HAP-1 (cell line): ENCODE measurements at regions not wholly inside any gene's neighbourhood (a gene's known extent, or its start where the extent isn't known, plus 50 kb on each side); places are given as distances from the start of the nearest gene placed in this dataset.

Experiments
- DNase-seq, 2 experiments: peaks; one replicate each; pipeline ENCODE4 v3.0.0-alpha.2; 2016 to 2020; ENCODE audit warnings: low spot score in 2 of 2
- H3K27me3 ChIP-seq: fragments of 250-450 bp; sonication (Bioruptor Pico); 2 replicates; pipeline ENCODE4 v1.5.1; 2020; ENCODE audit warnings: low read depth, mild to moderate bottlenecking, moderate library complexity
- H3K36me3 ChIP-seq: fragments of 250-450 bp; sonication (Bioruptor Pico); replicated peaks from 2 replicates; pipeline ENCODE4 v1.5.1; 2020; ENCODE audit warnings: mild to moderate bottlenecking
- H3K4me1 ChIP-seq: fragments of 250-450 bp; sonication (Bioruptor Pico); 2 replicates; pipeline ENCODE4 v1.5.1; 2020; ENCODE audit warnings: mild to moderate bottlenecking
- H3K4me3 ChIP-seq: fragments of 250-450 bp; sonication (Bioruptor Pico); 2 replicates; pipeline ENCODE4 v1.5.1; 2020; ENCODE audit warnings: mild to moderate bottlenecking, moderate library complexity
- H3K9me3 ChIP-seq: fragments of 250-450 bp; sonication (Bioruptor Pico); 2 replicates; pipeline ENCODE4 v1.5.1; 2020; ENCODE audit warnings: mild to moderate bottlenecking, moderate library complexity
- in situ Hi-C: fragments of 300-500 bp; cut with MboI; formaldehyde crosslinking; loops from 3 replicates; pipeline ENCODE4 v1.14.3; 2020; ENCODE audit warnings: low sequenced_read_pairs, inconsistent platforms, mixed read lengths

DNA sequence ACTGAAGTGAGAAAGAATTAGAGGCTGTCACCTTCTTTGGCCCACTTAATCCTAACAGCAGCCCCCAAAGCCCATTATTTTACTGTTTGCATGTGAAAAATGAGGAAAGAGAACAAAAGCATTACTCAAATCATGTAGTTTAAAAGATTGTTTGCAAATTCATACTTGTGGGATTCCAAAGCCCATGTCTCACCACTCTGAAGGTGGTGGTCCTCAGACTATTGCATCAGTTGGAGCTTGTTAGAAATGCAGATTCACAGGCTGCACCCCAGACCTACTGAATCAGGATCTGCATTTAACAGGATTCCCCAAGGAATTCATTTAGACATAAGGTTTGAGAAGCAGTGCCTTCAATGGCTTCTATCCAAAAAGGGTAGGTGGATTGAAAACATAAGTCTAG lies 93.7 kb upstream of the PDE1C start:
- no peak for DNase-seq
- Histone ChIP-seq H3K4me3 (no peak overlapping the region), H3K4me1 (no peaks in the 10 kb centered on the region), H3K9me3 (no peaks in the 10 kb centered on the region), H3K36me3 (no peaks in the 10 kb centered on the region), H3K27me3 (no peaks in the 10 kb centered on the region)
- in situ Hi-C loops, result no loop called here

DNA sequence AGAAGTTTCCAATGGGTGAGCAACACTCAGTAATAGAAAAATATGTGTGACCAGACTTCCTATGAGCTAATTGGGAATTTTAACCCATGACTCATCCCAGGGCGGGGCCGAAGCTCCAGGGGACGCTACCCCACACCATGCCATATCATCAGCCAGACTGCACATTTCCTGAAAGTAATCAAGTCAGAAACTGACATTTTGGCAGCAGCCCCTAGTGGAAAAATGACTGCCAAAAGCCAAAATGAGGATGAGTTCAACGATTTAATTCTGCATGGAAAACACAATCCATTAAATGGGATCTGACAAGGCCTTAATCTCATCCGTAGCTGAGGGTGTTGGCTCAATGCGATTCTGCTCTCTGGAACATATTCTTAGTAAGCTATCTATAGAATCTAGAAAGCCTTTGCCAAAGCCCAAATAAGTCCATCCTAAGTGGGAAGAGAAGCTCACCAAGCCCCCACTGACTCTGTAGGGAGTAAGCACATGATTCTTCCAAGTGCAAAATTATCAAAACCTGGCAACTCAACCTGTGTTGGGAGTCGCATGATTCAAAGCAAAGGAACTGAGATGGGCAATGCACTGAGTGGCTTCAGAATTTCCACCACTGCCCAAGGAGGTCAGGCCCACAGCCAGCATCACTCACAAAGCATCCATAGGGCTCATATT lies 93.1 kb upstream of the PDE1C start:
- no peaks in the 10 kb centered on the region for H3K36me3 ChIP-seq
- H3K27me3 ChIP-seq, result no peaks in the 10 kb centered on the region
- in situ Hi-C loops, result no loop called here
- no peaks in the 10 kb centered on the region for H3K9me3 ChIP-seq
- no peak overlapping the region for H3K4me3 ChIP-seq
- no peak for DNase-seq
- H3K4me1 ChIP-seq, result no peaks in the 10 kb centered on the region

DNA sequence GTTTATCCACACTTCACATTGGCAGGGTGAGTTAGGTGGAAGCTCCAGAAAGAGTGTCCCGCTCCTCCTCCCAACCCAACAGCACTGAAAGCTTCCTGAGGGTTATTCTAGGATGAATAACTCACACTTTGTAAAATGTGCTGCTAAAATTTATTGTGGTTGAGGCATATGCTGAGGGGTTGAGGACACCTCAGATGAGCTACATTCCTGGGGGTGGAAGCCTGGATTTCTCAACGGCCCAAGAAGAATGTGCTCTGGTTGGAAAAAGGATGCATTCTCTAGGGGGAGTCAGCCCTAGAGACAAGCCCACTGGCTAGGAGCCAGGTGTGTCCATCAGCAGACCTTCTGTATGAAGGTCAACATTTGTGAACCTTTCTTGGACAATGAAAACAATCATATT lies 91.5 kb upstream of the PDE1C start:
- H3K4me1 ChIP-seq, result no peaks in the 10 kb centered on the region
- H3K27me3 ChIP-seq, result no peaks in the 10 kb centered on the region
- DNase-seq, result no peak
- H3K9me3 ChIP-seq, result no peaks in the 10 kb centered on the region
- no peak overlapping the region for H3K4me3 ChIP-seq
- in situ Hi-C loops, result no loop called here
- no peaks in the 10 kb centered on the region for H3K36me3 ChIP-seq

DNA sequence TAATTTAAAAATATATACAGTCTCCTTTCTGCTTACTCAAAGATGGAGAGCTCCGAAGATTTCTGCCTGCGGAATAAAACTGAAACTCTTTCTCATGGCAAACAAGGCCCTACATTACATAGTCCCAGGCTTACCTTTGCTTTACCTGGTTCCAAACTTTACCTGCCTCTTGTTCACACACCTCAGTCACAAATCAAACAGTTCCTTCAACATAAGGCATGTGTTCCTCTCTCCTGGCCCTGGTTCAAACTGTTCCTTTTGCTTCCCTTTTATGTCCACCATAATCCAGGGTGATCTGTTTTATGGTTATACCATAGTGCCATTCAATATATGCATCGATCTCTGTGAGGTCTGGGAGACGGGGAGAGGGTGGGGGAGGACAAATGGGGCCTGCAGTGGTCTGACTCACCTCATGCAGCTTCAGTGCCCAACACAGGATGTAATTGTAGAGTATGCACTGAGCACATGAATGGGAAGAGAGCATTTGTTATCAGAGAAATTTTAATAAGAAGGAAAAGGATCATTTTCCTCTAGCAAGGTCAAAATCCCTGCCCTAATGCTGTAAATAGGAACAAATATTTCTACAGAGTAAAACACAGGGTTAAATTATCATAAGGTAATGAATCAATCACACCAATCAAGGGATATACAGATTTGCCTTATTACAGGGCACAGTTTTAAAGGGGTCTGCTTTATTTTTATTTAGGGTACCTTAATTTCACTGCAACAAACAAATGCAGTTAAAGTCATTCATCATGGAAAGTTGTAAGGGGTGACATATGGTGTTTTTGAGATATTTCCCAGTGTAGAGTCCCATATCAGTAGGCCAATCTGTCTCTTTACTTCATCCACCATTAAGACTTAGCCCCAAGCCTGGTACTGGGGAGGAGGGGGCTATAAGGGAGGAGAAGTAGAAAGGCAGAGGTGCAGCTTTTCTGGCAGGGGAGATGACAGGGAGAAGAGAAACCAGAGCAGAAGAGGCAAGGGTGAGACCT lies 88.8 kb upstream of the PDE1C start:
- in situ Hi-C loops, result no loop called here
- no peak overlapping the region for H3K4me3 ChIP-seq
- no peaks in the 10 kb centered on the region for H3K9me3 ChIP-seq
- no peaks in the 10 kb centered on the region for H3K27me3 ChIP-seq
- DNase-seq, result no peak
- H3K36me3 ChIP-seq, result no peaks in the 10 kb centered on the region
- H3K4me1 ChIP-seq, result no peaks in the 10 kb centered on the region

DNA sequence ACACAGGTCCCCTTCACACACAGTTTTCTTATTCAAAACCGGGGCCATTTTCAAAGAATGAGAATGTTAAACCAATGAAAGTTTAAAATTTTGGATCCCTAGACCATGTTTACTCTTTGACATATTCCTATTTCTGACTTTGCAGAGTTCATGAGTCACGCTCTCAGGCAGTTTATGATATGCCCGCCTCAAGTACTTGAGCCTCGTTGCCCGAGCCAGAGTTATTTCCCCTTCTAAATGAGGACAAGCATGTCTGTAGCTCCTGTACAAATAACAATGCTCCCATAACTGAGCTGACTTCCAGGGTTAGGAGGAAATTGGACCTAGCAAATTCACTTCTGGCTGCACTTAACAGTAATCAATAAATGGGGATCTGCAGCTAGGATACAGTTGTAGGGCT lies 87.9 kb upstream of the PDE1C start:
- Histone ChIP-seq H3K9me3 (no peaks in the 10 kb centered on the region), H3K4me3 (no peak overlapping the region), H3K36me3 (no peaks in the 10 kb centered on the region), H3K4me1 (no peaks in the 10 kb centered on the region), H3K27me3 (no peaks in the 10 kb centered on the region)
- DNase-seq, result no peak
- in situ Hi-C loops, result no loop called here

DNA sequence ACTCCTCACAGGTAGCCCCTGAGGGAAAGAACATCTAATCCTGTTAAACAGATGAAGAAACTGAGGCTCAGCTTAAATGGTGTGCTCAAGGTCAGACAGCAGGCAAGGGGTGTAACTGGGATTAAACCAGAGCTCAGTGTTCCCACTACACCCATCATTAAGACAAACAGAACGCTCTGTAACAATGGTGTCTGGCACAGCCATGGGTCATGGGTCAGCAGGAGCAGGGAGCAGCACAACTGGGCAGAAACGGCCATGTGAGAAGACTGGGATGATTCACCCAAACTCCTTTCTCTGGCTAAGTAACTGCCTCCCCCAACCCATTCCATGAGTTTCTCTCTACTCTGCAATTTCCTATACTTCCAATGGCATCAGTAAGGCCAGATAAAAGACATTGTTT lies 85.5 kb upstream of the PDE1C start:
- no peaks in the 10 kb centered on the region for H3K9me3 ChIP-seq
- DNase-seq, result no peak
- in situ Hi-C loops, result no loop called here
- H3K36me3 ChIP-seq, result no peaks in the 10 kb centered on the region
- no peak overlapping the region for H3K4me3 ChIP-seq
- no peaks in the 10 kb centered on the region for H3K4me1 ChIP-seq
- no peaks in the 10 kb centered on the region for H3K27me3 ChIP-seq

DNA sequence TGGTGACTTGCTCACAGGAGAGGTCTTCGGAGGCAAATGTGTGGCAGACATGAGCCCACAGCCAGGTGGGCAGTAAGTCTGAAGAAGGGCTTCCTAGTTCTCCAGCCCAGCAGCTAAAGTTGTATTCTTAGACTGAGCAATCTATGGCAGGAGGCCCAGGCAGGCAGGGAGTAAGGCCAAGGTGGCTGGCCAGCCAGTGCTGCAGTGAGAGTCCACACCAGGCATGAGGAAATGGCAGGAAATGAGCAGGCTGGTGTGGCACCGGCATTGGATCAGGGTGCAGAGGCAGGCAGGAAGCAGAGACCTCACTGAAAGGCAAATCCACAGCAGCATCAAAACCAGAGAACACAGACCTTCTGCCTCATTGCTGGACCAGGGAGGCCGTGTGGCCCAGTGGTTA lies 84.6 kb upstream of the PDE1C start:
- DNase-seq, result no peak
- in situ Hi-C loops, result no loop called here
- Histone ChIP-seq H3K9me3 (no peaks in the 10 kb centered on the region), H3K27me3 (no peaks in the 10 kb centered on the region), H3K4me3 (no peak overlapping the region), H3K4me1 (no peaks in the 10 kb centered on the region), H3K36me3 (no peaks in the 10 kb centered on the region)

DNA sequence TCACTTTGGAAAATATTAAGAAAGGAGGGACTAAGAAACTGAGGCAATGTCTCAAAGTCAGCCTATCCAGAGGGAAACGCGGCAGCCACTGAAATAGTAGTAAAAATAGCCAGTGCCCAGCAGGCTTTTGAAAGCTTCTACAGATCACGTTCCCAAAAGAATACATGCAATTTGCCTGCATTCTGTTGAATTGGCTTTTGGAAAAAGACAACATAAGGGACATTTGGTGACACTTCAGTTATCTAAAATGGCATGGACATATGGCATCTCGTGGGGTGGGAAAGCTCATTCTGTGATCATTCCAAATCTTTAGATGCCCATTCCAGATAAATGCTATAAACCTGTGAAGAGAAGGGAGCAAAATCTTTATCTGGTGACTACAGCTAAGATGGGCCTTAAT lies 82.8 kb upstream of the PDE1C start:
- Histone ChIP-seq H3K4me1 (no peaks in the 10 kb centered on the region), H3K4me3 (no peak overlapping the region), H3K9me3 (no peaks in the 10 kb centered on the region), H3K36me3 (no peaks in the 10 kb centered on the region), H3K27me3 (no peaks in the 10 kb centered on the region)
- no peak for DNase-seq
- in situ Hi-C loops, result no loop called here

DNA sequence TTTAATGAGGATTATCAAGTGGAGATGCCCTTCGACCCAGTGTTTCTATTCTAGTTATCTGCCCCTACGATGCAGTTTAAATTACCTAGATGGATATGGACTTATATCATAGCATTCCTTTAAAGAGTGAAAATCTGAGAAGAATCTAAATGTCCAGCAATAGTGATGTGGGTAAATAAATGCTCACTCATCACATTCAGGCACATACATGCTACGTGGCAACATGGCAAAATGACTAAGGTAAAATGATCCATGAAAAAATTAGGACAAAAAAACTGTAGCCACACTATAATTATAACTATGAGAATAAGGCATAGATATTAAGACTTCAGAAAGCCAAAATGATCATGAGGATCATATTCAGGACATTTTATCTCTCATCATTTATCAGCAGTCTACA lies 82.4 kb upstream of the PDE1C start:
- DNase-seq, result no peak
- H3K4me3 ChIP-seq, result no peak overlapping the region
- H3K27me3 ChIP-seq, result no peaks in the 10 kb centered on the region
- no peaks in the 10 kb centered on the region for H3K4me1 ChIP-seq
- H3K36me3 ChIP-seq, result no peaks in the 10 kb centered on the region
- no peaks in the 10 kb centered on the region for H3K9me3 ChIP-seq
- in situ Hi-C loops, result no loop called here

DNA sequence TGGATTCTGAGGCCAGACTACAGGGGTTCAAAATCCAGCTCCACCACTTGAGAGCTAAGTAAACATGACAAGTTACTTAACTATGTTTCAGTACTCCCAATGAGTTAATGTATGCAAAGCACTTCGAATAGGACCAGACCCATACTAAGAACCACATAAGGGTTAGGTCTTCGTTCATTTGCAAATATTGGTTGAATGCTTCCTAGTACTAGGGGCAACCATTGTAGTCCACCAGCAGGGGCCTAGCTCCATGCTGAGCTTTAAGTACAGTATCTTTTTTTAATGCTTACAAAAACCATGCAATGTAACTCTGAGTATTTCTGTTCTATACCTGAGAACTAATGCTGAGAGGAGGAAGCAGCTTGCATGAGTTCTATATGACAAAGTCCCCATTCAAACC lies 80.4 kb upstream of the PDE1C start:
- Histone ChIP-seq H3K4me1 (no peaks in the 10 kb centered on the region), H3K27me3 (no peaks in the 10 kb centered on the region), H3K4me3 (no peak overlapping the region), H3K36me3 (no peaks in the 10 kb centered on the region), H3K9me3 (no peaks in the 10 kb centered on the region)
- DNase-seq, result no peak
- in situ Hi-C loops, result no loop called here

DNA sequence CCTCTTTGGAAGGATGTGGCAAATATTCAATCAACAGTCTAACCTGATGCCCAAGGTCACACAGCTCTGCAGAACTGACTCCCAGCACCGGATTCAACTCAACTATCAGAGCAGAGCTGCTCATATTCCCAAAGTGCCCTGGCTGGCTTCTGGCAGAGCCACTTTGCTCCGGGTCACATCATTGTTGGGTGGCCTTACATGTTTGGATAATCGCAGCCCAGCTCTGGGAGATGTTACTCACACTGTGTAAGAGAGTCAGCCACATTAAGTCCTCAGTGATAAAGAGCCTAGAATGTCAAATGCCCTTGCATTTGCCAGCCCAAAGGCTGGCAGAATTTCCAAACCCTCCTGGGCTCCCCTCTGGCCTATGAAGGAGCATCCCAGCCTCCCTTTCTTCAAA lies 79.8 kb upstream of the PDE1C start:
- no peak for DNase-seq
- Histone ChIP-seq H3K4me3 (no peak overlapping the region), H3K27me3 (no peaks in the 10 kb centered on the region), H3K9me3 (no peaks in the 10 kb centered on the region), H3K36me3 (no peaks in the 10 kb centered on the region), H3K4me1 (no peaks in the 10 kb centered on the region)
- in situ Hi-C loops, result no loop called here

DNA sequence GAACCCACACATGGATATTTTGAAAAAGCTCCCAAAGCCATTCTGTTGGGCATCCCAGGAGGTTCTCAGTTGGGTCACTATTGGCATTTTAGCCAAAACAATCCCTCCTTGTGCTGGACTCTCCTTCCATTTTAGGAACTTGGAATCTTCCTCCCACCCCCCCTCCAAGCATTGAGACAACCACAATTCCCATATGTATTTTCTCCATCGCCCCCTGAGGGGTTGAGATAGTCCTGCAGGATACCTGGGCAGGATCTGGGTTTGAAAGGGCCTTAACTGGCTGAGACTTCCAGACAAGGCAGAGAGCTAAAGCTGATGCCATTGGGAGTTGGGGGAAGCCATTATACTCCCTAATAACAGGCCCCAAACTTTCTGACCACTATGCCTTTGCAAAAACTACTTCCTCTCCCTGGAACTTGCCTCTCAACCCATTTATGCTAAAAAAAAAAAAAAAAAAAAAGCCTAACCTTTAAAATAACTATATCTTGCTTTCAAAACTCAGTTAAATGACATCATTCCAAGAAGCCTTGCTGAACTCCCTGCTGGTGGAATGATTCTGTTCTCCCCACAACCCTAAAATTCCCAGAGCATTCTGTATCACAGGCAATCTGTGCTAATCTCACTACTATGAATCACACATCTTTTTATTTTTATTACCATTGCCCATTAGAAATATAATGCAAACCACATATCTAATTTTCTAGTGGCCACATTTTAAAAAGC lies 77.5 kb upstream of the PDE1C start:
- no peaks in the 10 kb centered on the region for H3K36me3 ChIP-seq
- H3K27me3 ChIP-seq, result no peaks in the 10 kb centered on the region
- no peaks in the 10 kb centered on the region for H3K4me1 ChIP-seq
- in situ Hi-C loops, result no loop called here
- no peaks in the 10 kb centered on the region for H3K9me3 ChIP-seq
- DNase-seq, result no peak
- no peak overlapping the region for H3K4me3 ChIP-seq

DNA sequence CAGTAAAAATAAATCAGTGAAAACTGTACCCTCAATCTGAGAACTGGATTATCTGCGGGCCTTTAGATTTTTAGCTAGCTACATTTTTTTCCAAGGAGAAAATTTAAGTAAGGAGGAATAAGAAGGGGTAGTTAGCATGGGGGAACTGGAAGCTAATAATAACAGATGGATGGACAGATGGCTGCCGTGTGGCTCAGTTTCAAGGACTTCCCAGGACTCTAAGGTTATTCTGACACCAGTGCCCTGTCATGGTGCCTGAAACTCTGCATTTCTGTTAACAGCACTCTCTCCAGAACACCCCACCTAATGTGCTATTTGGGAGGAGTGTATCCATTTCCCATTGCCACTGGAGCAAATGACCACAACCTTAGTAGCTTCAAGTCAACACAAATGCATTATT lies 75.7 kb upstream of the PDE1C start:
- Histone ChIP-seq H3K9me3 (no peaks in the 10 kb centered on the region), H3K4me1 (no peaks in the 10 kb centered on the region), H3K4me3 (no peak overlapping the region), H3K36me3 (no peaks in the 10 kb centered on the region), H3K27me3 (no peaks in the 10 kb centered on the region)
- DNase-seq, result no peak
- in situ Hi-C loops, result no loop called here

DNA sequence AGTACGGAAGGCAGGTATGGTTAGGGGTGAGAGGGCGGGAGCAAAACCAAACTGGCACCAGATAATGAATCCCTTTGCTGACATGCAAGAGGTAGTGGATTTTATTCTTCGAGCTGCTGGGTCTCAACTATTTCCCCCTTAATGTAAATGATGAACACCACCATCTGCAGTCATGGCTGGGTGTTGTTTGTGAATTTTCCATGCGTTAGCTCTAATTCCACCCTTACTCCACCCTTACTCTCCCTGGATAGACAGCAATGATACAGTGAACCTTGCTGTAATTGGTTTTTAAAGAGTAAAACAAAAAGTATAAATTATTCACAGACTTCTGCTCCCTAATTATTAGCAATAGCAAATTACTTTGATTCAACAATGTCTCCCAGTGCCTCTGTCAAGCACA lies 74.5 kb upstream of the PDE1C start:
- Histone ChIP-seq H3K36me3 (no peaks in the 10 kb centered on the region), H3K4me1 (no peaks in the 10 kb centered on the region), H3K27me3 (no peaks in the 10 kb centered on the region), H3K9me3 (no peaks in the 10 kb centered on the region), H3K4me3 (no peak overlapping the region)
- in situ Hi-C loops, result no loop called here
- no peak for DNase-seq
